Gastrocnemius medialis (tissue), 4 donors: ENCODE measurements at regions not wholly inside any gene's neighbourhood (a gene's known extent, or its start where the extent isn't known, plus 50 kb on each side); places are given as distances from the start of the nearest gene placed in this dataset.

Source experiments
- ATAC-seq, 2 donors: fragments of 150-250 bp; one replicate each; pipeline ENCODE4 v1.9.1; 2016
- DNase-seq, 2 donors: peaks; one replicate each; pipeline ENCODE4 v3.0.0-alpha.2; 2019
- H3K27ac ChIP-seq, 4 donors: fragments of 200-600 bp; sonication (generic); 1 replicate in 1 of 4; 2 replicates in 3 of 4; pipeline ENCODE4 v1.5.1; 2016 to 2018; ENCODE audit warnings: mild to moderate bottlenecking in 2 of 4, moderate library complexity in 1 of 4
- H3K27me3 ChIP-seq, 3 donors: fragments of 200-600 bp; sonication (generic) in 2 of 3; 1 replicate in 1 of 3; 2 replicates in 2 of 3; pipeline versions ENCODE4 v1.5.1 to v1.6.0; 2016 to 2019; ENCODE audit warnings: mild to moderate bottlenecking in 1 of 3, moderate library complexity in 1 of 3
- H3K36me3 ChIP-seq, 2 donors: fragments of 200-600 bp; sonication (generic) in 1 of 2; one replicate each; pipeline ENCODE4 v1.5.1; 2017 to 2018
- H3K4me1 ChIP-seq, 2 donors: fragments of 200-600 bp; sonication (generic) in 1 of 2; one replicate each; pipeline ENCODE4 v1.5.1; 2016 to 2017; ENCODE audit warnings: mild to moderate bottlenecking in 2 of 2
- H3K4me3 ChIP-seq, 4 donors: fragments of 200-600 bp; sonication (generic) in 3 of 4; 1 replicate in 1 of 4; 2 replicates in 3 of 4; pipeline ENCODE4 v1.5.1; 2016 to 2019; ENCODE audit warnings: mild to moderate bottlenecking in 2 of 4
- H3K9me3 ChIP-seq, 3 donors: fragments of 200-600 bp; sonication (generic) in 2 of 3; 1 replicate in 1 of 3; 2 replicates in 2 of 3; pipeline ENCODE4 v1.5.1; 2016 to 2019
- POLR2A ChIP-seq, 2 donors: fragments of 450-650 bp; IDR thresholded peaks; one replicate each; pipeline ENCODE4 v1.6.1; 2017; ENCODE audit warnings: antibody characterized with exemption in 2 of 2, mild to moderate bottlenecking in 2 of 2, moderate library complexity in 2 of 2
- in situ Hi-C, 4 donors: fragments of 200-750 bp; cut with MboI; loops; one replicate each; pipeline versions ENCODE4 v1.15.0 to v1.8.0; 2017; ENCODE audit warnings: low sequenced_read_pairs in 4 of 4
- intact Hi-C: fragments of 100-400 bp; cut with DNase I; formaldehyde crosslinking; loops from one replicate; pipeline ENCODE4 v1.15.1; 2023; ENCODE audit warnings: low total_unique reads
- TF ChIP-seq, protein P1 (sequence below), 5 experiments: fragments of 450-650 bp in 3 of 5; fragments of 200-600 bp in 2 of 5; sonication (generic) in 2 of 5; IDR thresholded peaks in 4 of 5; conservative IDR thresholded peaks in 1 of 5; 1 replicate in 4 of 5; 2 replicates in 1 of 5; pipeline ENCODE4 v1.5.1; 2016 to 2019; ENCODE audit warnings: antibody characterized with exemption in 5 of 5, mild to moderate bottlenecking in 3 of 5, moderate library complexity in 3 of 5

DNA sequence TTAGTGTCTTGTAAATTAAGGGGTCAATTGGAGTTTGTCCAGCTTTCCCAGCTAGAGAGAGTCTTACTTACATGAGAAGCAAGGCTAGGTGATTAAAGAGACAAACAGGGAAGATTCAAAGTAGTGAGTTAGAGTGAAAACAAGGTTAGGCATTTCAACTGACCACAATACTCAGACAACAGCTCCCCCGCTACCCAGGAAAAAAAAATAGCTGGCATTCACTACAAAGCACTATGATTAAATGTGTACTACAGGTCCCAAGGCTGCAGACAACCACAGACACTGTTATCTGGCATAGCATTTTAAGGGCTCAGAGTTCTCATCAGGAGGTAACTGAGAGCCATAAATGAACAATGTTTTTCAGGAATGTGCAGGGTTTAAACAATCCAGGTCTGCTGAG is 680.9 kb downstream of the TMEM121 start:
- intact Hi-C loops = no loop called here
- Histone ChIP-seq H3K36me3 (no peaks in the 10 kb centered on the region), H3K27ac (no peak overlapping the region), H3K4me1 (no peaks in the 10 kb centered on the region), H3K9me3 (no peaks in the 10 kb centered on the region), H3K4me3 (no peak overlapping the region), H3K27me3 (no peaks in the 10 kb centered on the region)
- DNase-seq (no peak), ATAC-seq (no peak)
- TF ChIP-seq, protein P1, sequence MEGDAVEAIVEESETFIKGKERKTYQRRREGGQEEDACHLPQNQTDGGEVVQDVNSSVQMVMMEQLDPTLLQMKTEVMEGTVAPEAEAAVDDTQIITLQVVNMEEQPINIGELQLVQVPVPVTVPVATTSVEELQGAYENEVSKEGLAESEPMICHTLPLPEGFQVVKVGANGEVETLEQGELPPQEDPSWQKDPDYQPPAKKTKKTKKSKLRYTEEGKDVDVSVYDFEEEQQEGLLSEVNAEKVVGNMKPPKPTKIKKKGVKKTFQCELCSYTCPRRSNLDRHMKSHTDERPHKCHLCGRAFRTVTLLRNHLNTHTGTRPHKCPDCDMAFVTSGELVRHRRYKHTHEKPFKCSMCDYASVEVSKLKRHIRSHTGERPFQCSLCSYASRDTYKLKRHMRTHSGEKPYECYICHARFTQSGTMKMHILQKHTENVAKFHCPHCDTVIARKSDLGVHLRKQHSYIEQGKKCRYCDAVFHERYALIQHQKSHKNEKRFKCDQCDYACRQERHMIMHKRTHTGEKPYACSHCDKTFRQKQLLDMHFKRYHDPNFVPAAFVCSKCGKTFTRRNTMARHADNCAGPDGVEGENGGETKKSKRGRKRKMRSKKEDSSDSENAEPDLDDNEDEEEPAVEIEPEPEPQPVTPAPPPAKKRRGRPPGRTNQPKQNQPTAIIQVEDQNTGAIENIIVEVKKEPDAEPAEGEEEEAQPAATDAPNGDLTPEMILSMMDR (IDR thresholded peaks at IDR 0.05 in 4 of 5, conservative IDR thresholded peaks at IDR 0.05 in 1 of 5) = no peak
- no peak for TF ChIP-seq POLR2A (IDR thresholded peaks at IDR 0.05)
- in situ Hi-C loops = no loop called here

DNA sequence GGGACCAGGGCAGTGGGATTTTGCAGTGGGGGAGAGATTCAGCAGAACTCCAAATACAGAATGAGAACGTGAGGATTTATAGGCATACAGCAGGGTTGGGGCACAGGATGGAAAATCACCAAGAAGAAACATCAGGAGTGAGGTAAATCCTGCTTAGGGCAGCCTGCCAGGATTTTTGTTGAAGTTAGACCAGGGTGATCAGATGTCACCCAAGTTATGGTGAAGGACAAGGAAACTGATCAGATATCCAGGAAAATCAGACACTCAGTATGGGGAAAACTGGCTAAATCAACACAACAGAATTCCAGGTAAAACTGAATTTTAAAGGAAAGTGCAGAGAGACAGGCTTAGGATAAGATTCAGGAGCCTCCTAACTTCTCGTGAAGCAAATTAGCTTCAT is 682.4 kb downstream of the TMEM121 start:
- H3K27me3 ChIP-seq = no peaks in the 10 kb centered on the region
- in situ Hi-C loops (no loop called here), intact Hi-C loops (no loop called here)
- H3K9me3 ChIP-seq = no peaks in the 10 kb centered on the region
- no peaks in the 10 kb centered on the region for H3K4me1 ChIP-seq
- H3K36me3 ChIP-seq = no peaks in the 10 kb centered on the region
- ATAC-seq = no peak
- no peak overlapping the region for H3K4me3 ChIP-seq
- TF ChIP-seq POLR2A (IDR thresholded peaks at IDR 0.05) = no peak
- TF ChIP-seq, protein P1 (IDR thresholded peaks at IDR 0.05 in 4 of 5, conservative IDR thresholded peaks at IDR 0.05 in 1 of 5) = no peak
- no peak overlapping the region for H3K27ac ChIP-seq
- DNase-seq = no peak

DNA sequence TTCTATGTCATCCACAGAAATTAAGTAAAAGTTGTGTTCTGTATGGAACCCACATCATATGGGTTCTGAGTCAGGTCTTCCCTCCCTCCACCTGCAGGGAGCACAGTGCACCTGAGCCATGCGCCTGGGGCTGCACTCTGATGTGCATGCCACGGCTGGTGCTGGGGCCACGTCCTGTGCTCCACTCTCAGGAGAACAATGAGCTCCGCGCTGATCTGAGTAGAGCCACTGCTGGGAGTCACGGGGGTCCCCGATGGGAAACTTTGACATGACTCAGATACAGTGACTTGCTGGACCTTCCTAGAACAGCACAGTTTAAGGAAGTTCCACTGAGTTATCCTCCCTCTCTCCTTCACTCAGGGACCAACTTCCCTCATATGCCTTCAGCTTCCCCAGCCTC is 683.4 kb downstream of the TMEM121 start:
- H3K36me3 ChIP-seq = no peaks in the 10 kb centered on the region
- no peaks in the 10 kb centered on the region for H3K9me3 ChIP-seq
- H3K4me1 ChIP-seq = no peaks in the 10 kb centered on the region
- ATAC-seq = no peak
- TF ChIP-seq, protein P1 (IDR thresholded peaks at IDR 0.05 in 4 of 5, conservative IDR thresholded peaks at IDR 0.05 in 1 of 5) = no peak
- TF ChIP-seq POLR2A (IDR thresholded peaks at IDR 0.05) = no peak
- intact Hi-C loops = no loop called here
- no peak overlapping the region for H3K27ac ChIP-seq
- H3K4me3 ChIP-seq = no peak overlapping the region
- in situ Hi-C loops = no loop called here
- no peak for DNase-seq
- no peaks in the 10 kb centered on the region for H3K27me3 ChIP-seq

DNA sequence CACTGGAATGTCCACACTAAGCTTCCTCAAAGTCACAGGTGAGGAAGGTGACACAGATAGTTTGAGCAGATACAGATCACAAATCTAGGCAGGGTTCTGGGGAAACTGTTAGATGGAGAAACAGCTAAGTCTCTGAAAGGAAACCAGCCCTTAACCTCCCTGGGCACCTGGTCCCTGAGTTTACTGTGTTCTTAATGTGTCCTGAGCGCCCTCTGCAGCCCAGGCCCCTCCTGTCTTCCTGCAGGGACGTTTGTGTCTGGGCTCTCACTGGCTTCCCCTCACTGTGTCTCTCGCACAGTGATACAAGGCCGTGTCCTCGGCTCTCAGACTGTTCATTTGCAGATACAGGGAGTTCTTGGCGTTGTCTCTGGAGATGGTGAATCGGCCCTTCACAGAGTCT is 684.3 kb downstream of the TMEM121 start:
- in situ Hi-C loops = no loop called here

More for the DNA sequence above, 684.3 kb downstream of the TMEM121 start:
- Histone ChIP-seq H3K4me1 (no peaks in the 10 kb centered on the region), H3K27me3 (no peaks in the 10 kb centered on the region), H3K36me3 (no peaks in the 10 kb centered on the region), H3K4me3 (no peak overlapping the region), H3K9me3 (no peaks in the 10 kb centered on the region), H3K27ac (no peak overlapping the region)
- TF ChIP-seq, protein P1 (IDR thresholded peaks at IDR 0.05 in 4 of 5, conservative IDR thresholded peaks at IDR 0.05 in 1 of 5) = no peak
- no peak for TF ChIP-seq POLR2A (IDR thresholded peaks at IDR 0.05)
- intact Hi-C loops = no loop called here
- DNase-seq (no peak), ATAC-seq (no peak)
